GM18858 (cell line): ENCODE measurements at regions not wholly inside any gene's neighbourhood (a gene's known extent, or its start where the extent isn't known, plus 50 kb on each side); places are given as distances from the start of the nearest gene placed in this dataset.
"Not testable (repeated sequence)": the region's sequence is repeated elsewhere in the genome, so short reads cannot be mapped to it uniquely, and the experiment has no call there.

Source experiments
- ATAC-seq: cut with Tn5 transposase; IDR thresholded peaks from one replicate; pipeline ENCODE4 v1.9.1; 2021; ENCODE audit not compliant: unreplicated experiment

DNA sequence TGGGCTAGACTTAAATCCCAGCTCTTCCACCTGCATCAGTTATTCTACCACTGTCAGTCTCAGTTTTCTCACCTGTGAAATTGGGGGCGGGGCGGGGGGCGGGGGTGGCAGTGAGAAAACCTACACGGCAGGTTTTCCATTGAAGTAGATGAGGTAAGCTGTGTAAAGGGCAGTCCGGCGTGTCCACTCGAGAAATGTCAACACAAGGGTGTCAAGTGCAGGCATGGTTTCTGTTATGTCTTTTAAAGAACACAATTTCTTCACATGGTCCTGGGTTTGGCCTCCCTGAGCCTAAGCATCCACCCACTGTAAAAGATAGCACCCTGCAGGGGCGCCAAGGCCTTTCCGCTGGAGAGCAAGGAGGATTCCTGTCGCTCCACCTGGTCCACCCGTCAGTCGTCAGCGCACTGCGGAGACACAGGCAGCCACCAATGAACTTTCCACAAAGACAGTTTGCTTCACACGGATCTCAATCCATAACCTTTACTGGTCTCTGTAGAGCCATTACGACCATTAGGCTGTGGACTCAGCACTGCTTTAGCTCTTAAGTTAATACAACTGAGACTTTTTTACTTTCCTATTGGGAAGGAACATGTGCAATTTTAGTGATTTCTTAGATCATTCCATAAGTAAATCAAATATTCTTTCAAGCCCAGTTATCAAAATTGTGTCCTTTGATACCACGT, 99.5 kb upstream of the FOXB1 start:
- ATAC-seq, result no peak

DNA sequence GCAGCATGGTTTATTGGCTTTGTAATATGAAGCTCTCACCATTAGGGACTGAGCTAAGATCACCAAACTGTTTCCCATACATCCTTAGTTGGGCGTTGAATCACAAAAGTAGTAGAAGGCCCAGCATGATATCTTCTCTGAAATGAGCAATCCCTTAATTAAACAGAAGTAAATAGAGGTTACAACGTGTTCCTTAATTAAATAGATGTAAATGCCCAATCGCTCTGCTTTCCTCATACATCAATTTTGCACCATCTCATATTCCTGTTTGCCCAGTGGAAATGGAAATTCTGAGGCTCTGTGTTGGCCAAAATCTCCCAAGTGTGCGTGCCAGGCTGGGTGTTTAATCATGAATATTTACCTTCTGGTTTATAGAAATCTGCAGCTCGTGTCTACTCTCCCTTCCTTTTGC, 107.4 kb upstream of the FOXB1 start:
- no peak for ATAC-seq

DNA sequence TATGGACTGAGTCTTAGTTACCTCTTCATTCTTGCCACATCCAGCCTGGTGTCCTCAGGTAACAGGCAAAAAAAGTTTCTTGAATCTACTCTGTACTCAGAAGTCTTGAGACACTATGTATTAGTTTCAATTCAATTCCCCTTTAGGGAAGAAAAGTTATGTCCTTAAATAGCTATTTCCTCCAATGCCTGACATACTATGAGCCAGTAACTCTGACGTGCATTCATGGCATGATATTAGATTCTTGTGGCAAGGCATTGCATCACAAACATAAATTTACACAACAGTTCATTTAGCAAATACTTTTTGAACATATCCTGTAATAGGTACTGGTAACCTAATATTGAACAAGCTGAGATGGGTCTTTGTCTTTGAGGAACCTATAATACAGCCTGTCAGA, 109.3 kb upstream of the FOXB1 start:
- ATAC-seq, result no peak

DNA sequence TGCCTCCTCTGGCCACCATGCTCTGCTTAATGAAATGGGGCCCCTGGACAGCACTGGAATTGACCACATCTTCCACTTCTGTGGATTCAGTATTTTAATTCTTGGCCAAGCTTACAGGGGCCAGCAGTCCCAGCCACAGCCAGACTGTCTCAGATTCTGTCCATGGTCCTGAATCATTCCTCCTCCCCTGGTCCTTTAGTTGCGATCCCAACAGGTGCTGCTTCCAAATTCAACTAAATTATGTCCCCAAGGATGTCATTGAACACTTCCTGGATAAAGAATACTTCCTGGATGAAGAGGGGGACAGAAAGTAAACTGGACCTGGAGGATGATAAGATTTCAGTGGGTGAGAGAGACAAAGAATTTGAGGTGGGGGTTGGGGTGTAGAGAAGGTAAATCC, 111.1 kb upstream of the FOXB1 start:
- ATAC-seq, result no peak

DNA sequence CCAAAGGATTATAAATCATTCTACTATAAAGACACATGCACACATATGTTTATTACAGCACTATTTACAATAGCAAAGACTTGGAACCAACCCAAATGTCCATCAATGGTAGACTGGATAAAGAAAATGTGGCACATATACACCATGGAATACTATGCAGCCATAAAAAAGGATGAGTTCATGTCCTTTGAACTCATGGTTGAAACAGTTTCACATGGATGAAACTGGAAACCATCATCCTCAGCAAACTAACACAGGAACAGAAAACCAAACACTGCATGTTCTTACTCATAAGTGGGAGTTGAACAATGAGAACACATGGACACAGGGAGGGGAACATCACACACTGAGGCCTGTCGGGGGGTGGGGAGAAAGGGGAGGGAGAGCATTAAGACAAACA, 116.2 kb upstream of the FOXB1 start:
- not testable (repeated sequence) for ATAC-seq

DNA sequence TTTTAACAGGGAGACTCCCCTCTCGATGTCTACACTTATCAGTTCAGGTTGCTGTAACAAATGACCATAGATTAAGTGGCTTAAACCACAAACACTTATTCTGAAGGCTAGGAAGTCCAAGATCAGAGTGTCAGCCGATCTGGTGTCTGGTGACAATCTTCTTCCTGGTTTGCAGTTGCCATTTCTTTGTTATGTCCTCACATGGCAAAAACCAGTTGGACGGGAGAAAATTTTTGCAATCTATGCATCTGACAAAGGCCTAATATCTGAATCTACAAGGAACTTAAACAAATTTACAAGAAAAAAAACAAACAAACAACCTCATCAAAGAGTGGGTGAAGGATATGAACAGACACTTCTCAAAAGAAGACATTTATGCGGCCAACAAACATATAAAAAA, 116.9 kb upstream of the FOXB1 start:
- no peak for ATAC-seq

DNA sequence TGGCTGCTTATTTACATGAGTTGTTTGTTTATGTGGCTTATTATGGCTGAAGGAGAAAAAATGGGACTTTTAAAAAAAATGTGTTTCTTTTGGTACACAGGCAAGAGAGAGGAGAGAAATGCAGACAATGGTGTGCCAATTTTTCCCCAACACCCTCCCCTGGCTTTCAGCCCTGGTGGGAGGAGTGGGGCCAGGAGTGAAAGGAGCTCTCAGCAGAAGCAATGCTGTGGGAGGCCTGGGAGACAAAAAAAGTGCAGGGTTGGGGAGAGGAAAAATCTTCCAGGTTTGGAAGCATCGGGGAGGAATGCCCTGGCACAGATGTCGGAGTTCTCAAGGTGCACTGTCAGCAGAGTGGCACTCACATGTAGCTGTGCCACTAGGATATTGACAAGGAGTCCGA, 117.7 kb upstream of the FOXB1 start:
- no peak for ATAC-seq

DNA sequence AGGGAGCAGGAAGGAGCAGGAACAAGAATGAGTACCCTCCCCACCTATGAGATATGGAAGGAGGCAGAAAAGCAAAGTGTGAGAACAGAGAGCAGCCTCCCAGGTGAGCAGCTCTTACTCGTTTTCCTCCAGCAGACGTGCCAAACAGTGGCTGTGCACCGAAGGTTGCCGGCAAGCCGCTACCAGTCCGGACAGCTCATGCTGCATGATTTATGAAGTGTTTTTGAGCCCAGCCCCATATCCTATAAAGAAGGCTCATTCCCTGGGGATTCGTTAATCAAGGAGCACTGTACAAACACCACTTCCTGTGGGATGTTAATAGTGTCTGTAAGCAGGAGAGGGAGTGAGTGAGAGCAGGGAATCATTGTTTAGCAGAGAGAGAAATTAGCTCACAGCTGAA, 118.3 kb upstream of the FOXB1 start:
- no peak for ATAC-seq

DNA sequence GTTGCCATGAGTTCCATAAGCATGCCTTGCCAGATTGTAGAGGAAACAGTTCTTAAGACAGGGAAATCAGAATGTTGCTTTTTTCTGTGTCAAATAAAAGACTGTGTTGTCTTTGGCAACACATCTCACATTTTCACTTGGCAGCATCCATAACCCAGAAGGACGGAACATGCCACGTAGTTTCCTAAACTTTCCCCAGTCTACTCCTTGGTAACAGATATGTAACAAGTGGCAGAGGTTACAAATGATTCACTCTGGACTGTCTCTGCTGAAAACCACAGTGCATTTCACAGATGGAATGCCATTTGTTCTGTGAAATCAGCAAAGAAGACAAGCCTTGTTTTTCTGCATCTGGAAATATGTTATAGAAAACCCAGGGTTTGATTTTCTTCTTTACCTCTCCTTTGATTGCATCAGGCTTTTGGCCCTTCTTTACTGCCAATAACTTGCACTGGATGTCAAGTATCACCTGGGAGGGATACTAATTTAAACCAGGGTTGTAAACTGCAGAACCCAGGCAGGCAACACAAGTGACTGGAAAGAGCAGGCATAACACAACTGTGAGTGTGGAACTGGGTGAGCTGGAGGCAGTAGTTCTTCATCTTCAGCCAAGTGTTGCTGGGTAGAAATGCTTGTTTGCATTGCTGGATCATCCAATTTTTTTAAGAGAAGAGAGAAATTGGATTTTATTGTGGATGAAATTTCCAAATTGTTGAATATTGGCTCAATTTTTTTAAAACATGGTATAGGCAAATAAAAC, 124.4 kb upstream of the FOXB1 start:
- no peak for ATAC-seq

DNA sequence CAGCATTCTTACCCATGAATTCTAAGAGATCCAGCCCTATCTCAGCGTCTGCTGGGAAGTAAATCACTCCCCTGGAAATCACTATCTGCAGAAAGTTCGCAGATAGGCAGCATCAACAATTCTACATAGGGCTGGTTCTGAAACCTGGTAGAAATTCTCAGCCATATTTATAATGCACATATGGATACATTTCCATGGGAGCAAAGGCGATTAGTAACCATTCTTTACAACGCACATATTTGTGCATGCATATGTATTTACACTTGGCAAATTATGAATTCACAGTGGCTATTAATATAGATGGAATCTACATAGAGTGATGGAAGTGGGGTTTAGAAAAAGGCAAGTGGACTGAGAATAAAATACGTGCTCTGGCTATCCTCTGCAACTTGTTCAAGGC, 128.0 kb upstream of the FOXB1 start:
- ATAC-seq, result no peak

DNA sequence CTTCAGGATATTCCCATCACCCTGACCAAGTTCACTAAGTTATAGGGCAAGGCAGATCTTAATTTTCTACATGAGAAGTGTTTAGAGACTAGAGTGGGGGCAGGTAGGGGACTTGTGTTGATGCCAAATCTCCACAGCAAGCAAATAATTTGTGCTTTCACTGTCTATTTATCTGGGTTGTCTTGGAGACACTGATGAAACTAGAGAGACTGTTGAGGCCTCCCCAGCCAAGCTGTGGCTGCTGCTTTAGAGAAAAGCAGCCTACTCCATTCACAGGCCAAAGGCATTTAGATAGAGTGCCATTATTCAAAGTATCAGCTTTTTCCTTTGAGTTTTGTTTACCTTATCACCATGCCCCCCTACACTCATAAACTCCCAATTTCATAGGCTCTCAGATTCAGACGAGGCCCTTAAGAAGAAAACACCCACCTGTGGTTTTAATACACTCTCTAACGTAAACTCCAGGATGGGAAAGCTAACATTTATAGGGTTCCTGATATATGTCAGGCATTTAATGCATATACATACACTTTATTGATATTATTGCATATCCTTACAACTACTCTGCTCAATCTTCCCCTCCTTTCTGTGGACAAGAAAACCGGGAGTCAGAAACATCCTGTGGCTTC, 130.4 kb upstream of the FOXB1 start:
- ATAC-seq, result no peak

DNA sequence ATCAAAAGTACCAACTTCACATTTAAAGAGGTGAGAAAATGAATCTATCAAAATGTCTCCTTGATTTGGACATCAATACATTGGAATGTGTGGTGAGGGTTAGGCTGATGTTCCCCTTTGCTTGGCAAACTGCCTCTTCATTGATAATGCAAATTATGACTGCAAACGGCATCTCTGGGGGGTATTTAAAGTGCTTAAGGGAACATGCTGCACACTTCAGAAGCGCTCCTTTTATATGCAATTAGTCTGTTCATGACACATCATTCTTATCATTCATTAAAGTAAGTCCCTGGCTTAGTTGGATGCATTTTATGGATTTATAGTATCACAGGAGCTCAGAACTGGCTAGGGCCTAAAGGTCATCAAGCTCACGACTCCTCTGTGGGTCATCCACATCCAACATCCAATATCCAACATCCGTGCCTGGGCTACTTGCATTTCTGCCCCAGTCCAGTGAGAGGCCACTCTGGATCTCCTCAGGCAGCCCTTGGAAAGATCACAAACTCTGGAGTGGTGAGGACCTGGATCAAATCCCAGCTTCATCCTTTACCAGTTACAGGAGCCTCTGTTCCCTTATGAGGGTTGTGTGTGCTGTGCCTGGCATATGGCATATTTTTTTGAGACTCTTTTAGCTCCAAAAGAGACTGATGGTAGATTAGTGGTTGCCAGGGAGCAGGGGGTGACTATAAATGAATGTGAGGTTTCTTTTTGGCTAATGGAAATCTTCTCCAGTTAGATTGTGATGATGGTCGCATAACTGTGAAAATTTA, 136.8 kb upstream of the FOXB1 start:
- ATAC-seq, result no peak

DNA sequence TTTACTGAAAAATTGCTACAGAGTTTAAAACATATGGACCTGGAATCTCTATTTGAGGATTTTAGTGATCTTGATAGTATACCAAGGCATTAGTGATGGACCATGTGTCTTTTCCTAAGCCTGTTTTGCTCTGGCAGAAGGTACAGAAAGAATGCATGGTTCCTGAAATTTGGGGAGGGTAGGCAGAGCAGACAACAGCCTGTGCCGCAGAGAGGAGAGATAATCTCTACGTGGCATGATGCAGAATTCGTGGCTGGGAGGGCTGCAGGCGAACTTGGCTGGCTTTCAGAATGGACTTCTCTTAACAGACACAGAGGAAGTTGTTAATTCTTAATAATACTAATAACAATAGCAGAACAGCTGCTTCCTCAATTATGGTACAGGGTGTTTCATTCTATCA, 137.5 kb upstream of the FOXB1 start:
- ATAC-seq, result no peak

DNA sequence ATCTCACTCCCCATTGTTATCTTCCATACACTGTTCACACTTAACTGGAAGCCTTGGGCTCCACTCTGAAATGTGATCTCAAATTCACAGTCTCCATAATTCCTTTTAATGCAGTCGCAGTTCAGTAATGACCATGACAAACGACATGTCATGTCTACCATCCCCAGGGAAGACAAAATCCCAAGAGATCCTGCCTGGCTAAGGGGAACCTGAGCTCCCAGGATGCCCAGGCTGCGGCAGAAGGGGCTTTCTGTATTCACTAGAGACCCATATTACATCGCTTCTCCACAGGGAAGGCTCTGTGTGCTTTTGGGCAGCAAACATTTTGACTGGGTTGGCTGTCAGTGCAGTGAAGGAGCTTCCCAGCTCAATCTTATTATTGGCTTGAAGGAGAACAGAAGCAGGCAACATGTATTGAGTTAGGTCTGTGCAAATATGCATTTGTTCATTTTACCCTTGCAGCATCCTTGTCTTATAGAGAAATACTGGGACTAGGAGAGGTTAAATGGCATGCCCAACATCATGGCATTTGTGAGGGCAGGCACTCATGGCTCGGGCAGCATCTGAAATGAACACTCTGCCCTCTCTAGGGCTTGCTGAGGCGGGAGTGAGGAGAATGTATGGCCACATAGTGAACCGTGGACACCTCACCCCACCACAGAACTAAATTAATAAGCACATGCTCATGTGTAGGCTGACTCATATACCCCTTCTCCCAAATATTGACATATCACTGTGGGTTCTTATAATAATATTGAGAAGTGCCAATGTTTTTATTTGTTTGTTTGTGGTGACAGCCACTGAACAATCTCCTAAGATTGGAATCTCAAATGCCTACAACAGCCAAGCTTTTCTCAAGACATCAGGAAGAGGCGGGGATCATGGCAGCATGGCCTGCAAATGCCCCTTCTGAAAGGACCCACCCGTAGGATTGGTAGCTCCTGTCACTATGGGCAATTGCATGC, 141.6 kb upstream of the FOXB1 start:
- no peak for ATAC-seq

DNA sequence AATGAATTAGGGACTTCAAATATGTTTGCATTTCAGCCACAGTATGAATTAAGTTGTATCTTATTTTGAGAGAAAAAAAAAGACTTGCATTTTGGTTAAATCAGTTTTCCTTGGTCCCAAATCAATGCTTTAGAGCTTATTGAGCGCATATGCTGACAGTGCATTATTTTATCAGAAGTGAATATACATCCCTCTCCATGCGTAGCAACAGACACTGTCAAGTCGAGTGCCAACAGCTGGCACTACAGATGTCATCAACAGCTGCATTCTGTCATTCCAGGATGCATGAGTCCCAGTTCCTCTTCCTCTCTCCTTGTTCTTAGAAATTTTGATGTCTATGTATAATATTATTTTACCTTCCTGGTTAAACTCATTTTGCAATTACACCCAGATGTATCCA, 156.1 kb upstream of the FOXB1 start:
- no peak for ATAC-seq

DNA sequence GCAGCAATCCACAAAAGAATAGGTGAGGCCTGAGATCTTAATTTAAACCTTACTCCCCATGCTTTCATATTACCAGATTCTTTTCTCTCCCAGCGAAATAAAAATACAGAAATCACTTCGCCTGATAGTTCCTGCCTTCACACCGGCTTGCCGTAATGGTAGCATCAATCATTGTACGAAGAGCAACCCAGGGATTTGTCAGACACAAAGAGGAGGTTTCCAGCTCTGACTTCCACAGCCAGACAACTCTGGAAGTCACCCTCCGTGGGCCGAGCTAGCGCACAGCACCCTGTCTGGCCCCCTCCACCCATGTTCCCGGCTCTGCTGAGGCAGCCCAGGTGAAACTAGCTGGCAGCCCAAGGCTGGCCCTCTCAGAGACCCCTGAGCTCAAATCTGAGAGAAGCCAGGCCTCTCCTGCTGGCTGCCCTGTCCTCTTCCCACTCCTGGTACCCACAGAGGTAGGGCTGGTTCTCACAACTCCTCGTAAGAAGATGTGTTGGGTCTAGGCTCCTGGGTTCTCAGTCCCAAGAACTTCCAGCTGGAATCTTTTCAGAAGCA, 156.9 kb upstream of the BNIP2 start:
- ATAC-seq, result no peak

DNA sequence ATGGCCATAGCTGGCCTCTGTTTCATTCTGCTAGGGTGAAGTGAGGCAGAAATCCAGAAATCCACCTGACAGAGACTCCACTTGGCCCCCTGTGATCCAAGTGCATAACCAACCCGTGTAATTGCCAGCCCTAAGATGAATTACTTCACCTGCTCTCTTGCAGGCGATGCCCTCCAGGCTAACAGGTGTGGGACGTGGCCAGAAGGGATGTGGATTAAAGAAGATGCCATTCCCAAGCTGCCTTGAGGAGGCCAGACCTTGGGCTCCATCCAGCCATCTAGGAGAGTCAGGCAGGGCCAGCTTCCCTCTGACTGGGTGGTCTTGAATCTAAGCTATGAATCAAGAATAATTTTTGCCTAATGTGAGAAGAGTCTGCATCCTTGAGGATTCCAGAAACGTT, 154.5 kb upstream of the BNIP2 start:
- no peak for ATAC-seq

DNA sequence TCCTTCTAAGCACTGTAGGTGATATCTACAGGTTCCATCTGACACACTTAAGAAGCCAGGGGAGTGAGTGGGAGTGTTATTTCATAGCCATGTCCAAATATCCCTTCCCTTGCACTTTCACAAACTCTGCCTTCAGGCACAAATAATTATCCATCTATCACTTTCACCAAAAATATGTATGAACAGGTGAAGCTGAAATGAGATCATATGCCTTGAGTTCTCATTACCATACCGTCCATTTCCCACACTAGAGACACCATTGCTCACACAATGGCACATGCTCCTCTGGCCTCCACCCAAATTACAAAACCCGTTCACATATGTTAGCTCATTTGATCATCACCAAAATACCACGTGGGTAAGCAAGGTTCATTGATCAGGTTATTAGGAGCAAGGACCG, 151.9 kb upstream of the BNIP2 start:
- no peak for ATAC-seq

DNA sequence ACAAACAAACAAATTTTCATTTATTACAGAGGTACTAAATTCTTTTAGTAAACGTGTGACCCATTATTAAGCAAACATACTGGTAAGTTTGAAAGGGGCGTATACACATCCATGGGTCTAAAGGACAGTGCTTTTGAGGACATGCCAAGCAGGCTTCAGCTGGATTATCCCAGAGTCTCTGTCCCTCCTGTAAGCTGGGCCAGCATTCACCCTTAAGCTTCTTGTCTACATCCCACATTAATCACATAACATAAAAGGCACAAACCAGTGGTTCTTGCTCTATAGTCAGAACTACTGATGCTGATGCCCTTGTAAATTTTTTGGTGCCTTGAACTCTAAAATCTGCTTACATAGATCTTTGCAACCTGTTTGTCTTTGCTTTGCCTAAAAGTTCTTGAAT, 150.8 kb upstream of the BNIP2 start:
- no peak for ATAC-seq

DNA sequence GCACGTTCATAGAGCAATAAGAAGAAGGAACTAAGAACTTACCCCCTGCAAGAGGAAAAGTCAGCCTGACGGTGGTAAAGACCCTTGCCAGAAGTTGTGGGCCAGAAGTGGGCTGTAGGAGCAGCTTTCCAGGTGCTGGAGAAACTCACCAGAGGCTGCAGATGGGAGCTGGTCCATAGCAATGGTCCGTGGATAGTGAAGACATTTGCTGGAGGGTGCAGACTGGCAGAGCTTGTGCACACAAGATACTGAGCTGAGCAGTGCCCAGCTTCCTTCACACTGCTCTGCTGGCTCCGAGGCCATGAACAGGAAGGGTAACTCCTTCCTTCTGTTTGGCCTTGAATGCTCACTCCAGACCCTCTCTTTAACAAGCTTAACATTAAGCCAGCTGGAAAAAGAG, 149.8 kb upstream of the BNIP2 start:
- ATAC-seq, result no peak
